Neural crest cell (in vitro differentiated cells): ENCODE measurements at regions not wholly inside any gene's neighbourhood (a gene's known extent, or its start where the extent isn't known, plus 50 kb on each side); places are given as distances from the start of the nearest gene placed in this dataset.
"Not testable (repeated sequence)": the region's sequence is repeated elsewhere in the genome, so short reads cannot be mapped to it uniquely, and the experiment has no call there.

Experiments used
- DNase-seq: peaks from one replicate; pipeline ENCODE4 v3.0.0; 2021; ENCODE audit warnings: low read depth, mixed read lengths, low spot score
- H3K27ac Mint-ChIP-seq: one replicate; pipeline ENCODE4 v1.8.0; 2021; ENCODE audit warnings: mild to moderate bottlenecking, mixed read lengths; ENCODE audit not compliant: unreplicated experiment
- H3K27me3 Mint-ChIP-seq: 2 replicates; pipeline ENCODE4 v1.8.0; 2021; ENCODE audit warnings: low read depth, mild to moderate bottlenecking, mixed read lengths
- H3K36me3 Mint-ChIP-seq: 2 replicates; pipeline ENCODE4 v1.8.0; 2021; ENCODE audit warnings: low read depth, mild to moderate bottlenecking, mixed read lengths
- H3K4me1 Mint-ChIP-seq: 2 replicates; pipeline ENCODE4 v1.8.0; 2021; ENCODE audit warnings: mixed read lengths
- H3K4me3 Mint-ChIP-seq: one replicate; pipeline ENCODE4 v1.8.0; 2021; ENCODE audit warnings: mild to moderate bottlenecking, mixed read lengths
- H3K9me3 Mint-ChIP-seq: 2 replicates; pipeline ENCODE4 v1.8.0; 2021; ENCODE audit warnings: mixed read lengths
- TF ChIP-seq, protein P1 (sequence below): fragments of 200-600 bp; sonication (generic); conservative IDR thresholded peaks from 2 replicates; pipeline ENCODE4 v1.5.0; 2021; ENCODE audit warnings: antibody characterized with exemption, mild to moderate bottlenecking

DNA sequence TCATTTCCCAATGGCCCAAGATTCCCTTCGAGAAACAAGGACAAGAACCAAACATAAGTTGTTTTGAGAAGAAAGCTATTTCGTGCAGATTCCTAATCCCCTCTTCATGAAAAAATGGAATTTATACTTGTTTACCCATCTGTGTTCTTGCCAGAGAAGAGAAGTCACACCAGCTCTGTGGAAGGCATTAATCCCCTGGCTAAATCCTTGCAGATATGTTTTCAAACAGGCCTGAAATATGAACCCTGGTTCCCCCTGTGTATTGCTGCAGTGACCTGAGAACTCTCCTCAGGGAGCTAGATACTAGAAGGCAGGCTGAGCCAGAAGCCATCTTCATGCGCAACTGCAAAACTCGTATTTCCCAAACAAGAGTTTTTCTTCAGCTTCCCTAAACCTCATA lies 337.7 kb downstream of the NEK10 start:
- H3K9me3 Mint-ChIP-seq, result peaks cover 3% of the 10 kb centered on the region
- H3K27me3 Mint-ChIP-seq, result no peaks in the 10 kb centered on the region
- no peaks in the 10 kb centered on the region for H3K36me3 Mint-ChIP-seq
- H3K4me1 Mint-ChIP-seq, result no peaks in the 10 kb centered on the region
- no peak overlapping the region for H3K27ac Mint-ChIP-seq
- H3K4me3 Mint-ChIP-seq, result no peak overlapping the region
- TF ChIP-seq, protein P1, sequence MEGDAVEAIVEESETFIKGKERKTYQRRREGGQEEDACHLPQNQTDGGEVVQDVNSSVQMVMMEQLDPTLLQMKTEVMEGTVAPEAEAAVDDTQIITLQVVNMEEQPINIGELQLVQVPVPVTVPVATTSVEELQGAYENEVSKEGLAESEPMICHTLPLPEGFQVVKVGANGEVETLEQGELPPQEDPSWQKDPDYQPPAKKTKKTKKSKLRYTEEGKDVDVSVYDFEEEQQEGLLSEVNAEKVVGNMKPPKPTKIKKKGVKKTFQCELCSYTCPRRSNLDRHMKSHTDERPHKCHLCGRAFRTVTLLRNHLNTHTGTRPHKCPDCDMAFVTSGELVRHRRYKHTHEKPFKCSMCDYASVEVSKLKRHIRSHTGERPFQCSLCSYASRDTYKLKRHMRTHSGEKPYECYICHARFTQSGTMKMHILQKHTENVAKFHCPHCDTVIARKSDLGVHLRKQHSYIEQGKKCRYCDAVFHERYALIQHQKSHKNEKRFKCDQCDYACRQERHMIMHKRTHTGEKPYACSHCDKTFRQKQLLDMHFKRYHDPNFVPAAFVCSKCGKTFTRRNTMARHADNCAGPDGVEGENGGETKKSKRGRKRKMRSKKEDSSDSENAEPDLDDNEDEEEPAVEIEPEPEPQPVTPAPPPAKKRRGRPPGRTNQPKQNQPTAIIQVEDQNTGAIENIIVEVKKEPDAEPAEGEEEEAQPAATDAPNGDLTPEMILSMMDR, result no peak
- no peak for DNase-seq

DNA sequence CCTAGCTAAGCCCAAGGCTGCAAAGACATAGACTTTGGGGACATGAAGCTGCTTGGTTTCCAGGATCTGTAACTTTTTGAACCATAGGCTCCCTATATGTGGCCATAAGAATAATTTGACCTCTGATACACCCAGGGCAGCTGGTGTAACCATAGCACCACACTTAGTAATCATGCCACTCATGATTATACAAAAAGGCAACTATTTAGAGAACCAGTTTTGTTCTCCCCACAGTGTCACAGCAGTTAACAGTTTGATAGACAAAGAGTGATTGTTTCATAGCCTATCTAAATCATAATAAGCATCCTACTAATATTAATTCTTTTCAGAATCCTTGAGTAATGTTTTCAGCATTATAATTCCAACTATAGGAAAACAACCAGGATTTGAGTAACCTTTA lies 334.9 kb downstream of the NEK10 start:
- H3K27ac Mint-ChIP-seq, result no peak overlapping the region
- no peaks in the 10 kb centered on the region for H3K4me1 Mint-ChIP-seq
- no peaks in the 10 kb centered on the region for H3K9me3 Mint-ChIP-seq
- TF ChIP-seq, protein P1, result no peak
- no peaks in the 10 kb centered on the region for H3K27me3 Mint-ChIP-seq
- H3K36me3 Mint-ChIP-seq, result no peaks in the 10 kb centered on the region
- no peak for DNase-seq
- no peak overlapping the region for H3K4me3 Mint-ChIP-seq

GRCh38 chr3:27040674-27041073 lies 328.5 kb downstream of the NEK10 start:
- no peak overlapping the region for H3K4me3 Mint-ChIP-seq
- H3K4me1 Mint-ChIP-seq, result peaks cover 4% of the 10 kb centered on the region
- H3K36me3 Mint-ChIP-seq, result no peaks in the 10 kb centered on the region
- no peaks in the 10 kb centered on the region for H3K27me3 Mint-ChIP-seq
- no peaks in the 10 kb centered on the region for H3K9me3 Mint-ChIP-seq
- H3K27ac Mint-ChIP-seq, result no peak overlapping the region
- no peak for DNase-seq
- TF ChIP-seq, protein P1, result no peak

DNA sequence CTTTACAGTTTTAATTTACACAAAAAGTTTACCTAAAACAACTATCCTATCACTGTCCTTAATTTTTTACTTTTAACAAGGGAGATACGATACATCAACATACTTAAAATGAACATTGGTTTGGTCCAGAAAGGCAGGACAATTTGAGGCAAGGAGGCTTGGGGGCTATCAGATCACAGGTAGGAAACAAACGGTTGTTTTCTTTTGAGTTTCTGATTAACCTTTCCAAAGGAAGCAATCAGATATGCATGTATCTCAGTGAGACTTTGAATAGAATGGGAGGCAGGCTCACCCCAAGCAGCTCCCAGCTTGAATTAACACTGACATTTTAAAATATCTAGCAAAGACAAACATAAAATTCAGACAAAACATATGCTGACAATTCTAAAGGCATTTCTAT lies 326.6 kb downstream of the NEK10 start:
- not testable (repeated sequence) for H3K4me1 Mint-ChIP-seq, H3K4me3 Mint-ChIP-seq, H3K27me3 Mint-ChIP-seq, DNase-seq, H3K9me3 Mint-ChIP-seq, H3K27ac Mint-ChIP-seq, H3K36me3 Mint-ChIP-seq

GRCh38 chr3:27043328-27043955 lies 325.7 kb downstream of the NEK10 start:
- Mint-ChIP-seq H3K27ac (no peak overlapping the region), H3K27me3 (no peaks in the 10 kb centered on the region), H3K4me3 (no peak overlapping the region), H3K9me3 (no peaks in the 10 kb centered on the region), H3K4me1 (peaks cover 4% of the 10 kb centered on the region), H3K36me3 (no peaks in the 10 kb centered on the region)
- TF ChIP-seq, protein P1, result no peak
- no peak for DNase-seq

- no peak overlapping the region for H3K4me3 Mint-ChIP-seq
- DNase-seq, result no peak
- H3K27me3 Mint-ChIP-seq, result no peaks in the 10 kb centered on the region
- TF ChIP-seq, protein P1, result no peak
- H3K36me3 Mint-ChIP-seq, result no peaks in the 10 kb centered on the region
- peaks cover 4% of the 10 kb centered on the region for H3K4me1 Mint-ChIP-seq
- no peak overlapping the region for H3K27ac Mint-ChIP-seq
- no peaks in the 10 kb centered on the region for H3K9me3 Mint-ChIP-seq
These were observed 324.2 kb downstream of the NEK10 start for GRCh38 chr3:27044931-27045481.
